Stomach (tissue), 8 donors: ENCODE measurements at regions not wholly inside any gene's neighbourhood (a gene's known extent, or its start where the extent isn't known, plus 50 kb on each side); places are given as distances from the start of the nearest gene placed in this dataset.

ENCODE experiments used
- DNase-seq, 2 donors: peaks; one replicate each; pipeline versions ENCODE4 v3.0.0 to v3.0.0-alpha.2; 2013 to 2019
- H3K27ac ChIP-seq, 5 donors: fragments of 200-600 bp in 4 of 5; sonication (generic) in 4 of 5; one replicate each; pipeline ENCODE4 v1.5.1; 2013 to 2019; ENCODE audit warnings: mild to moderate bottlenecking in 1 of 5, moderate library complexity in 1 of 5
- H3K27me3 ChIP-seq, 3 donors: fragments of 200-600 bp; sonication (generic); one replicate each; pipeline ENCODE4 v1.5.1; 2017 to 2019; ENCODE audit warnings: mixed run types in 1 of 3
- H3K36me3 ChIP-seq, 4 donors: fragments of 200-600 bp; sonication (generic); 1 replicate in 3 of 4; 2 replicates in 1 of 4; pipeline ENCODE4 v1.5.1; 2016 to 2019
- H3K4me1 ChIP-seq, 4 donors: fragments of 200-600 bp; sonication (generic); one replicate each; pipeline ENCODE4 v1.5.1; 2016 to 2019
- H3K4me3 ChIP-seq, 4 donors: fragments of 200-600 bp; sonication (generic) in 3 of 4; one replicate each; pipeline ENCODE4 v1.5.1; 2016 to 2019; ENCODE audit warnings: mild to moderate bottlenecking in 1 of 4
- H3K9me3 ChIP-seq, 4 donors: fragments of 200-600 bp; sonication (generic); one replicate each; pipeline ENCODE4 v1.5.1; 2016 to 2019
- EP300 ChIP-seq: sonication (generic); formaldehyde crosslinking; IDR thresholded peaks from one replicate; pipeline ENCODE4 v1.6.1; 2017; ENCODE audit warnings: antibody characterized with exemption
- POLR2A ChIP-seq, 4 donors: fragments of 450-650 bp; IDR thresholded peaks; one replicate each; pipeline ENCODE4 v1.6.1; 2016; ENCODE audit warnings: antibody characterized with exemption in 4 of 4, control low read depth in 2 of 4, mild to moderate bottlenecking in 1 of 4, moderate library complexity in 1 of 4
- POLR2AphosphoS5 ChIP-seq, 3 donors: sonication (generic); formaldehyde crosslinking; IDR thresholded peaks; one replicate each; pipeline ENCODE4 v1.6.1; 2016; ENCODE audit warnings: antibody characterized with exemption in 3 of 3
- WGBS, 5 donors: extraction: QIAGEN DNeasy Blood & Tissue Kit in 3 of 5; methylation state at CpG; one replicate each; pipeline versions ENCODE4 v1.1.5 to v1.1.7; 2013 to 2018; 5-methylcytosine and 5-hydroxymethylcytosine counted together
- intact Hi-C: fragments of 100-400 bp; cut with DNase I; formaldehyde crosslinking; loops from one replicate; pipeline ENCODE4 v1.15.1; 2023; ENCODE audit warnings: low total_unique reads
- TF ChIP-seq, protein P1 (sequence below), 7 experiments: fragments of 450-650 bp in 4 of 7; fragments of 200-600 bp in 3 of 7; sonication (generic) in 3 of 7; IDR thresholded peaks; one replicate each; pipeline ENCODE4 v1.5.1; 2016 to 2019; ENCODE audit warnings: antibody characterized with exemption in 7 of 7, control low read depth in 2 of 7, mild to moderate bottlenecking in 1 of 7
- donor health status: healthy with polysubstance abuse.
- donor health status: Bipolar disorder and iron deficiency.
- donor health status: healthy.

DNA sequence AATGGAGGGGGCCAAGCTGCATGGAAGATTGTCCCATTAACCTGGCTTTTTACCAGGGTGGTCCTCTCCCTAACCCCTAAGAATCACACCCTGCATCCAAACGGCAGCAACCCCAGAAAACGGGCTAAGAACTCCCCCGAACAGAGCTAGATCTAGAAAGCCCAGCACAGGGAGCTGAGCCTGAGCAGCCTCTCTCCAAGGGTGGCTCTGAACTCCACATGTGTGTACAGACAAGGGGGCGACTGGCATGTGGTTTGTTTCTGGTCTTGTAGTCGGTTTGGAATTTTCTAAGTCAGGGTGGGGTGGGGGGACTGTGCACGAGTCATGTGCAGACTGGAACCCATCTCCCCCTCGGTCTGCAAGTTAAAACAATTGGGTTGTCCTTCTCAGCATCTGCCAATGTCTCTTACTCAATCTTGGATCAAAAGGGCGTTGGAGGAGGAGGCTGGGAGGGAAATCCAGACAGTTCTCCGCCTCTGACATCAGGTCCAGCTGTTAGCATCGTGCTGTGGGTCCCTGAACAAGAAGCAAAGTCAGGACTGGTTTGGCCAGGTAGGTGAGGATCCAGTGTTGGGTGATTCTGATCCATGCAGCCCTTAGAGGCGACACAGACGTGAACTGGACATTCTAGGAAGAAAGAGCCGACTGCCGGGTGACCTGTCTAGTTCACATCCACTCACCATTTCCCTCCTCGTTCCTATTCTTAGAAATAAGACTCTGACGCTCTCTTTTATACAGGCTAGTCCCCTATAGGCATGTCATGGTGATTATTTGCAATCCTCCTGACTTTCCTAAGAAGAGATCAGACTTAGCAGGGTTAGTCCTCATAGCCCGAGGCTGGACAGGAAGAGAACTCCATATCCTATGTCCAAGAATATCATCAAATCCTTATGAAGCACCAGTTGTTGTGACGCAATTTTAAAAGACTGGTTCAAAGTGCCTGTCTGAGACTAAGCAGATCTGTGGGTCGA, 381.8 kb downstream of the SOX9 start:
- intact Hi-C loops: no loop called here
- DNase-seq: peak in 1 of 2 donors; percentile 56
- H3K4me3 ChIP-seq: peak overlapping the region in 1 of 4 donors; percentile 10
- H3K4me1 ChIP-seq: peaks cover 12 to 52% (median 36%) of the 10 kb centered on the region in 4 donors
- no peaks in the 10 kb centered on the region for H3K27me3 ChIP-seq
- no peaks in the 10 kb centered on the region for H3K36me3 ChIP-seq
- TF ChIP-seq POLR2AphosphoS5 (IDR thresholded peaks at IDR 0.05): no peak
- TF ChIP-seq, protein P1, sequence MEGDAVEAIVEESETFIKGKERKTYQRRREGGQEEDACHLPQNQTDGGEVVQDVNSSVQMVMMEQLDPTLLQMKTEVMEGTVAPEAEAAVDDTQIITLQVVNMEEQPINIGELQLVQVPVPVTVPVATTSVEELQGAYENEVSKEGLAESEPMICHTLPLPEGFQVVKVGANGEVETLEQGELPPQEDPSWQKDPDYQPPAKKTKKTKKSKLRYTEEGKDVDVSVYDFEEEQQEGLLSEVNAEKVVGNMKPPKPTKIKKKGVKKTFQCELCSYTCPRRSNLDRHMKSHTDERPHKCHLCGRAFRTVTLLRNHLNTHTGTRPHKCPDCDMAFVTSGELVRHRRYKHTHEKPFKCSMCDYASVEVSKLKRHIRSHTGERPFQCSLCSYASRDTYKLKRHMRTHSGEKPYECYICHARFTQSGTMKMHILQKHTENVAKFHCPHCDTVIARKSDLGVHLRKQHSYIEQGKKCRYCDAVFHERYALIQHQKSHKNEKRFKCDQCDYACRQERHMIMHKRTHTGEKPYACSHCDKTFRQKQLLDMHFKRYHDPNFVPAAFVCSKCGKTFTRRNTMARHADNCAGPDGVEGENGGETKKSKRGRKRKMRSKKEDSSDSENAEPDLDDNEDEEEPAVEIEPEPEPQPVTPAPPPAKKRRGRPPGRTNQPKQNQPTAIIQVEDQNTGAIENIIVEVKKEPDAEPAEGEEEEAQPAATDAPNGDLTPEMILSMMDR (IDR thresholded peaks at IDR 0.05): no peak
- no peak for TF ChIP-seq POLR2A (IDR thresholded peaks at IDR 0.05)
- TF ChIP-seq EP300: no peak
- 19 to 44% (median 36%) methylated on average over 19 of the region's 19 CpGs for WGBS, 5 donors
- no peaks in the 10 kb centered on the region for H3K9me3 ChIP-seq
- peak overlapping the region; percentile 67 to 87 (median 83) for H3K27ac ChIP-seq

DNA sequence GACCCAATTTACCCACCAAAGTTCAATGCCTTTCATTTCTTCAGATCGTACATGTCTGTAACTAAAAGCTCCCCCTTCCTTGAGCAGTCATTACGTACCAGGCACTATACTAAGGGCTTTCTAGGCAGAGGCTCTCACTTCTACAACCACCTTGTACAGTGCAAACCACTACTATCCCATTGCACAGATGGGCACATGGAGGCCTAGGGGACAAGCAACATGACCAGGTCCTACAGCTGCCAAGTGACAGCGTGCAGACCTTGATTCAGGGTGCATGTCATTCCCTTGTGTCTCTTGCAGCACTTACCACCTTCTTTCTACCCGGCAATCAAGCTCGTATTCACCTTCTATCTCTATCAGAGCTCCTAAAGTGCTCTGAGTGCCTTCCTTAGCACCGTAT, 382.7 kb downstream of the SOX9 start:
- Histone ChIP-seq H3K27me3 (no peaks in the 10 kb centered on the region), H3K9me3 (no peaks in the 10 kb centered on the region), H3K4me1 (peaks cover 12 to 51% (median 35%) of the 10 kb centered on the region in 4 donors), H3K36me3 (no peaks in the 10 kb centered on the region), H3K27ac (peak overlapping the region; percentile 2 to 87 (median 83)), H3K4me3 (no peak overlapping the region)
- intact Hi-C loops: no loop called here
- WGBS, 5 donors: 83 to 90% (median 85%) methylated on average over 6 of the region's 6 CpGs
- no peak for TF ChIP-seq POLR2A (IDR thresholded peaks at IDR 0.05)
- no peak for DNase-seq

DNA sequence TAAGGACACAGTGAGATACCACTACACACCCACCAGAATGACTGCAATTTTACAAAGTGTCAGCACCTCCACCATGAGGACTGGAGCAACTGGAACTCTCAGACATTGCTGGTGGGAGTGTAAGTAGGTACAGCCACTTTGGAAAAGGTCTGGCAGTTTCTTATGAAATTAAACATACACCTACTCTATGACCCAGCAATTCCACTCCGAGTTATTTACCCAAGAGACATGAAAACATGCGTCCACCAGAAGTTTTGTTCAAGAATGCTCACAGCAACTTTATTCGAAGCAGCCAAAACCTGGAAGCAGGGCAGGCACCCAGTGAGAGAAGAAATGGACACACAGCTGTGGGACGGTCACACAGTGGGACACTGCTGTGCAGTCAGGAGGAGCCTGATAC, 384.0 kb downstream of the SOX9 start:
- H3K9me3 ChIP-seq: no peaks in the 10 kb centered on the region
- 87 to 96% (median 91%) methylated on average over 4 of the region's 4 CpGs for WGBS, 5 donors
- no peak for DNase-seq
- no peak for TF ChIP-seq POLR2AphosphoS5 (IDR thresholded peaks at IDR 0.05)
- no peak for TF ChIP-seq EP300
- TF ChIP-seq, protein P1 (IDR thresholded peaks at IDR 0.05): no peak
- no peak for TF ChIP-seq POLR2A (IDR thresholded peaks at IDR 0.05)
- no peak overlapping the region for H3K4me3 ChIP-seq
- no peaks in the 10 kb centered on the region for H3K36me3 ChIP-seq
- no peak overlapping the region for H3K27ac ChIP-seq
- intact Hi-C loops: no loop called here
- H3K4me1 ChIP-seq: peaks cover 12 to 41% (median 28%) of the 10 kb centered on the region in 4 donors
- H3K27me3 ChIP-seq: no peaks in the 10 kb centered on the region

DNA sequence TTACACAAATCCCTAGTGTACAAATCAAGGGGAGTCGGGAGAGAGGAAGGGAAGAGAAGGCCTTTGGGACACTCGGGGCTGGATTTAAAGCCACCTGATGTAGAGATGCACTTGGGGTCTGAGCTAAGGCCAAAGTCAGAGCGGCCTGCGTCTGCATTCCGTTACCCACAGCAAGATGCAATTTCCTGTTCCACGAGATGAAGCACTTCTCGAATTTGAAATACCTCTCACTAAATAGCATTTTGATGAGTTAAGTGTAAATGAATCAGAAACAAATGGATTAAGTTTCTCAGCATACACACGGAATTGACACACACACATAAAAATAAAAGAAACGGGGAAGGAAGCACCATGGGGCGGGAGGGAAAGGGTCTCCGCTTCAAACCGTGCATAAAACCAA, 386.0 kb downstream of the SOX9 start:
- intact Hi-C loops: no loop called here
- no peaks in the 10 kb centered on the region for H3K36me3 ChIP-seq
- TF ChIP-seq, protein P1 (IDR thresholded peaks at IDR 0.05): no peak
- TF ChIP-seq POLR2A (IDR thresholded peaks at IDR 0.05): no peak

DNA sequence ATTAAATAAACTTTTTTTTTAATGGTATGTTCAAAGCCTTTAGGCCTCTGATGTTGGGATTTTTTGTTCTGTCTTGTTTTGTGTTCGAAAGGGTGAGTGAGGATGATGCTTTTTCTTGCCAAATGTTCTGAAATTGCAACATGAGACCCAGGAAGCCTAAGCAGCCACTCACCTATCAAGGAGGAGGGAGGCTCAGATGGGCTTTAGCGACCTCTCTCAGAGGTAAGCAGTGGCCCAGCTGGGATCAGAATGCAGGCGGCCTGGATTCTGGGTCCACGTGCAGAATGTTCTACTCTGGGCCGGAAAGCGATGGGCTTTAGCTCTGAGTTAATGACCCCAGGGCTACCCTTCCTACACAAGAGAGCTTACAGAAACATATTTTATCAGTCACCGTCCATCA, 386.6 kb downstream of the SOX9 start:
- WGBS, 5 donors: 85 to 93% (median 87%) methylated on average over 7 of the region's 7 CpGs
- Histone ChIP-seq H3K27me3 (no peaks in the 10 kb centered on the region), H3K36me3 (no peaks in the 10 kb centered on the region), H3K27ac (no peak overlapping the region), H3K9me3 (no peaks in the 10 kb centered on the region), H3K4me1 (peaks cover 24 to 45% (median 31%) of the 10 kb centered on the region in 4 donors), H3K4me3 (no peak overlapping the region)
- intact Hi-C loops: no loop called here
- TF ChIP-seq, protein P1 (IDR thresholded peaks at IDR 0.05): no peak
- TF ChIP-seq POLR2A (IDR thresholded peaks at IDR 0.05) (no peak), POLR2AphosphoS5 (IDR thresholded peaks at IDR 0.05) (no peak), EP300 (no peak)
- DNase-seq: no peak

More for the DNA sequence above, 386.0 kb downstream of the SOX9 start:
- no peak overlapping the region for H3K27ac ChIP-seq
- no peaks in the 10 kb centered on the region for H3K9me3 ChIP-seq
- H3K27me3 ChIP-seq: no peaks in the 10 kb centered on the region
- peaks cover 26 to 45% (median 33%) of the 10 kb centered on the region in 4 donors for H3K4me1 ChIP-seq
- 85 to 93% (median 89%) methylated on average over 12 of the region's 12 CpGs for WGBS, 5 donors
- no peak overlapping the region for H3K4me3 ChIP-seq
- no peak for DNase-seq
